Left hindlimb (tissue), 1 donor: ENCODE measurements at regions not wholly inside any gene's neighbourhood (a gene's known extent, or its start where the extent isn't known, plus 50 kb on each side); places are given as distances from the start of the nearest gene placed in this dataset.

Experiments
- DNase-seq: peaks from one replicate; pipeline ENCODE4 v3.0.0-alpha.2; 2018

DNA sequence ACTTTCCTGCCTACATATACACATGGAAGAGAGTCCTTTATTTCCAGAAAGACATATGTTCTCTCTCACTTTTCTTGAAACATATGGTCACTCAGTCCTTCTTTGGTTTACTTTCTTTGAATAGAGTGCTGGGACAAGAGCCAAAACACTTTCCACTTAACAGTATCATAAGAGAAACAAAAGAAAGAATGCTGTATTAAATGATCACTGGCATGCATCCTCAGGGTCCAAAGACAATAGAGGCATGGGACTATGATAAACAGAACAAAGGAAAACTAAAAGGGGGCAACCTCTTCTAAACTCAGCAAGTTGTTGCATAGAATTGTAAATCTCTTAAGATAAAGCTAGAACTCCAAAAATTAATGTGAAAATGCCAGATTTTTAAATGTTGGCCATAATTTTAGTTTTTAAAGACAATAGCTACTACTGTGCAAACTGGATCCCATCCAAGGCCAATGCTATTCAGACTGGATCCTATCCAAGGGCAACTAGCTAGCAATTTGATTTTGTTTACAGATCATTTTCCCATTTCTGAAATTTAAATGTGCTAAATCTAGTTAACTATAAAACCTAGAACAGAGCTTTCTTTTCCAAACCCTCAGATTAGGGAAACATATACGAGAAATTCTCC is 687.5 kb downstream of the SORCS3 start:
- DNase-seq, result no peak
